HEK293 (cell line): ENCODE measurements at regions not wholly inside any gene's neighbourhood (a gene's known extent, or its start where the extent isn't known, plus 50 kb on each side); places are given as distances from the start of the nearest gene placed in this dataset.

Experiments used
- ZBTB1 ChIP-seq: fragments of 450-650 bp; formaldehyde crosslinking; IDR thresholded peaks from 2 replicates; pipeline ENCODE4 v1.5.1; 2016; ENCODE audit warnings: missing biosample characterization, missing genetic modification characterization
- ZNF174 ChIP-seq: fragments of 450-650 bp; formaldehyde crosslinking; IDR thresholded peaks from 2 replicates; pipeline ENCODE4 v1.5.0; 2017; ENCODE audit warnings: missing biosample characterization, mild to moderate bottlenecking, missing genetic modification characterization
- ZNF248 ChIP-seq: fragments of 450-650 bp; formaldehyde crosslinking; IDR thresholded peaks from 2 replicates; pipeline ENCODE4 v1.5.1; 2017; ENCODE audit warnings: missing biosample characterization, missing genetic modification characterization
- ZNF274 ChIP-seq, 2 experiments: fragments of 200-500 bp in 1 of 2; fragments of 450-650 bp in 1 of 2; sonication (Bioruptor generic) in 1 of 2; formaldehyde crosslinking in 1 of 2; IDR thresholded peaks; 2 replicates each; pipeline versions ENCODE4 v1.5.1 to v1.6.1; 2014 to 2016; ENCODE audit warnings: borderline replicate concordance in 1 of 2, inconsistent platforms in 1 of 2, low read length in 1 of 2, missing biosample characterization in 1 of 2, missing genetic modification characterization in 1 of 2
- TF ChIP-seq, protein P1 (sequence below): fragments of 450-650 bp; formaldehyde crosslinking; IDR thresholded peaks from 2 replicates; pipeline ENCODE4 v1.5.1; 2016; ENCODE audit warnings: missing biosample characterization, missing genetic modification characterization

DNA sequence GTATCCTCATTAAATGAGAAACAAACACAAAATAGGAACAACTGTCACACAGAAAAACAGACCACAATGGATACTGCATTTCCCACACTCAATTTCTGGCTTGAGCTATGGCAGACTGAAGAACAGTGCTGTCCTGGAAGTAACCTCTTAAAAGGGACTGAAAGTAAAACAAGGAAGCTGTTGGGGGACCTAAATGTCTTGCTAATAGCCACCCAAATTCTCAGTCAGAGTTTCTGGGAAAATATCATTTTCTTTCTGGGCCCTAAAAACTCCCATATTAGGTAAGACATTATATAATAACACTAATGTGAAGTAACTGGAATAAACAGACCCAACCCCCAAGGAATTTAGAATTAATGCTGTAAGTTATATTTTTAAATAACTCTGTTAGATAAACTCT lies 80.9 kb upstream of the TFEC start:
- TF ChIP-seq, protein P1, sequence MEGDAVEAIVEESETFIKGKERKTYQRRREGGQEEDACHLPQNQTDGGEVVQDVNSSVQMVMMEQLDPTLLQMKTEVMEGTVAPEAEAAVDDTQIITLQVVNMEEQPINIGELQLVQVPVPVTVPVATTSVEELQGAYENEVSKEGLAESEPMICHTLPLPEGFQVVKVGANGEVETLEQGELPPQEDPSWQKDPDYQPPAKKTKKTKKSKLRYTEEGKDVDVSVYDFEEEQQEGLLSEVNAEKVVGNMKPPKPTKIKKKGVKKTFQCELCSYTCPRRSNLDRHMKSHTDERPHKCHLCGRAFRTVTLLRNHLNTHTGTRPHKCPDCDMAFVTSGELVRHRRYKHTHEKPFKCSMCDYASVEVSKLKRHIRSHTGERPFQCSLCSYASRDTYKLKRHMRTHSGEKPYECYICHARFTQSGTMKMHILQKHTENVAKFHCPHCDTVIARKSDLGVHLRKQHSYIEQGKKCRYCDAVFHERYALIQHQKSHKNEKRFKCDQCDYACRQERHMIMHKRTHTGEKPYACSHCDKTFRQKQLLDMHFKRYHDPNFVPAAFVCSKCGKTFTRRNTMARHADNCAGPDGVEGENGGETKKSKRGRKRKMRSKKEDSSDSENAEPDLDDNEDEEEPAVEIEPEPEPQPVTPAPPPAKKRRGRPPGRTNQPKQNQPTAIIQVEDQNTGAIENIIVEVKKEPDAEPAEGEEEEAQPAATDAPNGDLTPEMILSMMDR (tag by site-specific recombination) = no peak
- TF ChIP-seq ZBTB1 (tag by site-specific recombination) (no peak), ZNF174 (tag by site-specific recombination) (no peak), ZNF248 (tag by site-specific recombination) (no peak), ZNF274 (IDR thresholded peaks at IDR 0.05; ENCODE audit: low read length) (no peak), ZNF274 (tag by site-specific recombination; IDR thresholded peaks at IDR 0.05; ENCODE audit: borderline replicate concordance) (no peak)
